ENCODE measurements at regions not wholly inside any gene's neighbourhood (a gene's known extent, or its start where the extent isn't known, plus 50 kb on each side); places are given as distances from the start of the nearest gene placed in this dataset.

DNA sequence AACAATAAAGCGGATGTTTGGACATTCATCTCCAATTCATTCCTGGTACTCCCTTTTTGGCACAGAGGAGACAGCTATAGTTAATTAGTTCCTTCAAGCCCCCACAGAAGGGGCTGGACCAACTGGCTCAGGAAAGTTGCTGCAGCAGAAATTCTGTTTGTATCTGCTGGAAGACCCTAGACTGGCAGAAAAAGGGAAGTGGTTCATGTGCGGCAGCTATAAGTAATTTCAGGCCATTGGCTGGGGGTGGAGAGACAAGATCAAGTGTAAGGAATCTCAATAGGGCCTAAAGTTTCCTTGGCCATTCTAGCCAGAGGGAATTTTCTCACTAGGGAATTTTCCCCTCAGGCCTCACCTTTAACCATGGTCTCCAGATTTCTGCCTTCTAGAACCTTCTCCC is 89.9 kb upstream of the DHX15 start:
- TF ChIP-seq, protein P1, sequence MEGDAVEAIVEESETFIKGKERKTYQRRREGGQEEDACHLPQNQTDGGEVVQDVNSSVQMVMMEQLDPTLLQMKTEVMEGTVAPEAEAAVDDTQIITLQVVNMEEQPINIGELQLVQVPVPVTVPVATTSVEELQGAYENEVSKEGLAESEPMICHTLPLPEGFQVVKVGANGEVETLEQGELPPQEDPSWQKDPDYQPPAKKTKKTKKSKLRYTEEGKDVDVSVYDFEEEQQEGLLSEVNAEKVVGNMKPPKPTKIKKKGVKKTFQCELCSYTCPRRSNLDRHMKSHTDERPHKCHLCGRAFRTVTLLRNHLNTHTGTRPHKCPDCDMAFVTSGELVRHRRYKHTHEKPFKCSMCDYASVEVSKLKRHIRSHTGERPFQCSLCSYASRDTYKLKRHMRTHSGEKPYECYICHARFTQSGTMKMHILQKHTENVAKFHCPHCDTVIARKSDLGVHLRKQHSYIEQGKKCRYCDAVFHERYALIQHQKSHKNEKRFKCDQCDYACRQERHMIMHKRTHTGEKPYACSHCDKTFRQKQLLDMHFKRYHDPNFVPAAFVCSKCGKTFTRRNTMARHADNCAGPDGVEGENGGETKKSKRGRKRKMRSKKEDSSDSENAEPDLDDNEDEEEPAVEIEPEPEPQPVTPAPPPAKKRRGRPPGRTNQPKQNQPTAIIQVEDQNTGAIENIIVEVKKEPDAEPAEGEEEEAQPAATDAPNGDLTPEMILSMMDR (IDR thresholded peaks at IDR 0.05): no peak
- no peak for TF ChIP-seq EP300 (IDR thresholded peaks at IDR 0.05)
- no peak for TF ChIP-seq POLR2A (IDR thresholded peaks at IDR 0.05)
- no peak for TF ChIP-seq POLR2AphosphoS5 (IDR thresholded peaks at IDR 0.05)
